NCI-H748 (cell line): ENCODE measurements at regions not wholly inside any gene's neighbourhood (a gene's known extent, or its start where the extent isn't known, plus 50 kb on each side); places are given as distances from the start of the nearest gene placed in this dataset.

Experiments
- DNase-seq: peaks from one replicate; lab custom pipeline; 2025; ENCODE audit not compliant: unreplicated experiment; lab: John Stamatoyannopoulos, UW

- DNase-seq: no peak
Measured at GRCh38 chr1:4307911-4308545, 346.4 kb upstream of the AJAP1 start.

- no peak for DNase-seq
Measured at GRCh38 chr1:4308806-4309205, 345.6 kb upstream of the AJAP1 start.

GRCh38 chr1:4309676-4310320 lies 344.6 kb upstream of the AJAP1 start:
- DNase-seq: no peak

- DNase-seq: no peak
Measured at GRCh38 chr1:4310396-4310923, 343.9 kb upstream of the AJAP1 start.

GRCh38 chr1:4312024-4312423 lies 342.4 kb upstream of the AJAP1 start:
- no peak for DNase-seq

GRCh38 chr1:4315202-4315601 lies 339.2 kb upstream of the AJAP1 start:
- DNase-seq: no peak

GRCh38 chr1:4317207-4317606 lies 337.2 kb upstream of the AJAP1 start:
- no peak for DNase-seq

GRCh38 chr1:4318720-4319119 lies 335.7 kb upstream of the AJAP1 start:
- no peak for DNase-seq

- no peak for DNase-seq
Measured at GRCh38 chr1:4319496-4319895, 334.9 kb upstream of the AJAP1 start.

- no peak for DNase-seq
Measured at GRCh38 chr1:4322881-4323280, 331.5 kb upstream of the AJAP1 start.

GRCh38 chr1:4323309-4323708 lies 331.1 kb upstream of the AJAP1 start:
- DNase-seq: no peak

- DNase-seq: no peak
Measured at GRCh38 chr1:4324525-4324924, 329.9 kb upstream of the AJAP1 start.

- DNase-seq: no peak
Measured at GRCh38 chr1:4327142-4327541, 327.3 kb upstream of the AJAP1 start.

- DNase-seq: no peak
Measured at GRCh38 chr1:4328402-4329071, 325.9 kb upstream of the AJAP1 start.

- no peak for DNase-seq
Measured at GRCh38 chr1:4330805-4331766, 323.3 kb upstream of the AJAP1 start.

- no peak for DNase-seq
Measured at GRCh38 chr1:4331767-4332163, 322.6 kb upstream of the AJAP1 start.

- DNase-seq: no peak
Measured at GRCh38 chr1:4336507-4336906, 317.9 kb upstream of the AJAP1 start.

- no peak for DNase-seq
Measured at GRCh38 chr1:4341421-4341820, 313.0 kb upstream of the AJAP1 start.

- no peak for DNase-seq
Measured at GRCh38 chr1:4344065-4344732, 310.2 kb upstream of the AJAP1 start.

GRCh38 chr1:4345094-4345493 lies 309.3 kb upstream of the AJAP1 start:
- DNase-seq: peak; percentile 25

- no peak for DNase-seq
Measured at GRCh38 chr1:4346131-4346530, 308.3 kb upstream of the AJAP1 start.
